WI38 (cell line): ENCODE measurements at regions not wholly inside any gene's neighbourhood (a gene's known extent, or its start where the extent isn't known, plus 50 kb on each side); places are given as distances from the start of the nearest gene placed in this dataset.

Experiments used
- H3K4me3 ChIP-seq: 2 replicates; pipeline ENCODE4 v1.5.1; 2011; ENCODE audit warnings: low read depth, mild to moderate bottlenecking, control low read depth, low read length
- TF ChIP-seq, protein P1 (sequence below): IDR thresholded peaks from 2 replicates; pipeline ENCODE4 v1.5.1; 2012; ENCODE audit warnings: low read depth, mild to moderate bottlenecking, control low read depth, low read length

GRCh38 chr7:109309790-109310189 lies 740.1 kb downstream of the DNAJB9 start:
- H3K4me3 ChIP-seq = no peak overlapping the region
- TF ChIP-seq, protein P1, sequence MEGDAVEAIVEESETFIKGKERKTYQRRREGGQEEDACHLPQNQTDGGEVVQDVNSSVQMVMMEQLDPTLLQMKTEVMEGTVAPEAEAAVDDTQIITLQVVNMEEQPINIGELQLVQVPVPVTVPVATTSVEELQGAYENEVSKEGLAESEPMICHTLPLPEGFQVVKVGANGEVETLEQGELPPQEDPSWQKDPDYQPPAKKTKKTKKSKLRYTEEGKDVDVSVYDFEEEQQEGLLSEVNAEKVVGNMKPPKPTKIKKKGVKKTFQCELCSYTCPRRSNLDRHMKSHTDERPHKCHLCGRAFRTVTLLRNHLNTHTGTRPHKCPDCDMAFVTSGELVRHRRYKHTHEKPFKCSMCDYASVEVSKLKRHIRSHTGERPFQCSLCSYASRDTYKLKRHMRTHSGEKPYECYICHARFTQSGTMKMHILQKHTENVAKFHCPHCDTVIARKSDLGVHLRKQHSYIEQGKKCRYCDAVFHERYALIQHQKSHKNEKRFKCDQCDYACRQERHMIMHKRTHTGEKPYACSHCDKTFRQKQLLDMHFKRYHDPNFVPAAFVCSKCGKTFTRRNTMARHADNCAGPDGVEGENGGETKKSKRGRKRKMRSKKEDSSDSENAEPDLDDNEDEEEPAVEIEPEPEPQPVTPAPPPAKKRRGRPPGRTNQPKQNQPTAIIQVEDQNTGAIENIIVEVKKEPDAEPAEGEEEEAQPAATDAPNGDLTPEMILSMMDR = no peak

DNA sequence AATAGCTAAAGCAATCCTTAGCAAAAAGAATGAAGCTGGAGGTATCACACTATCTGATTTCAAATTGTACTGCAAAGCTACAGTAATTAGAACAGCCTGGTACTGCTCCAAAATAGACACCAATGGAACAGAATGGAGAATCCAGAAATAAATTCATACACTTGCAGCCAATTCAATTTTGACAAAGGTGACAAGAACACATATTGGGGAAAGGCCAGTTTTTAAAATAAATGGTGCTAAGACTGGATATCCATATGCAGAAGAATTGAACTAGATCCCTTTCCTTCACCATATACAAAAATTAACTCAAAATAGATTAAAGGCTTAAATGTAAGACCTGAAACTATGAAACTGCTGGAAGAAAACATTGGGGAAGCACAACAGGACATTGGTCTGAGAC lies 748.5 kb downstream of the DNAJB9 start:
- H3K4me3 ChIP-seq = no peak overlapping the region
- TF ChIP-seq, protein P1 = no peak

DNA sequence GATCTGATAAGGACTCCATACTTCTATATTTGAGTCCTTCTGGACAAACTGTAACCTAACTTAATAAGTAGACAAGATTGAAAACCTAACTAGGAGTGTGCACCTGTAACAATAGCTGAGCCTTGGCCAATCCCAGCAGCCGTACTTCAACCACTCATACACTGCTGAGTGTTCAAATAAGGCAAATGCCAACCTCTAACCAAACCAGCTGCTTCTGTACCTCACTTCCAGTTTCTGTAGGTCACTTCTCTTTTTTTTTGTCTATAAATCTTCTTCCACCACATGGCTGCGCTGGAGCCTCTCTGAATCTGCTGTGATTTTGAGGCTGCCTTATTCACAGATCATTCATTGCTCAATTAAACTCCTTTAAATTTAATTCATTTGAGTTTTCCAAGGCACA lies 753.2 kb downstream of the DNAJB9 start:
- TF ChIP-seq, protein P1 = no peak
- H3K4me3 ChIP-seq = no peak overlapping the region

DNA sequence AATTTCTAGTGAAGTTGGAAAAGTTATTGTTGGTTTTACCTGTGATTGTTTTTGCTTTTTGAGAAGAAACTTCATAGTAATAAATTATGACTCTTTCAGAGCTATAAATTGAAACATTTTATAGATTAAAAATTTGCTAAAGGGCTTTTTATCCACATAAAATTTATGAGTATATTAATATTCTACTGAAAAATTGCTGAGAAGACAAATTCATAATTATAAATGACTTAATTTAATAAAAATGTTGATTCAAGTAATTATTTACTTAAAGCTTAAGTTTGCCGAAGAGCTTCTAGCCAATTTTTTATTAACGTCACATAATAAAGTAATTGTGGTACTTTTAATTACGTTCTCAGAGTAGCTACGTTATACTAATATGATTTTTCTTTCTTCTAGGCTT lies 761.7 kb downstream of the DNAJB9 start:
- TF ChIP-seq, protein P1 = no peak
- H3K4me3 ChIP-seq = no peak overlapping the region

DNA sequence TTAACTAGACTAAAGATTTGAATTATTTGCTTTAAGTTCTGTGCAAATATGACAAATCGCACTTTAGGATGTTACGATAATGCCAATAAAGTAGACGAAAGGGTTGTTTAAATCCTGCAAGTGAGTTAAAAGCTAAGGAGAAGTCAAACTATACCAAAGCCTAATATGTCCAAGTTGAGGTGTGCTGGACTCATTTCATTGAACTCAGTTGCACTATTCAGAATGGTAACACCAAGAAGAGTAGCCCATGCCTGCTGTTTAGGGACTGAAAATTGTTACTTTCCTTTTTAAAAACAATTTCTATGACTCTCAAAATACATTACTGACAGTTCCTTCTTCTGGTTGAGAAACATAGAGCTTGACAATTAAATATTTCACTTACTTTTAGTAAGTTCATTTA lies 766.3 kb downstream of the DNAJB9 start:
- H3K4me3 ChIP-seq = no peak overlapping the region
- TF ChIP-seq, protein P1 = no peak

DNA sequence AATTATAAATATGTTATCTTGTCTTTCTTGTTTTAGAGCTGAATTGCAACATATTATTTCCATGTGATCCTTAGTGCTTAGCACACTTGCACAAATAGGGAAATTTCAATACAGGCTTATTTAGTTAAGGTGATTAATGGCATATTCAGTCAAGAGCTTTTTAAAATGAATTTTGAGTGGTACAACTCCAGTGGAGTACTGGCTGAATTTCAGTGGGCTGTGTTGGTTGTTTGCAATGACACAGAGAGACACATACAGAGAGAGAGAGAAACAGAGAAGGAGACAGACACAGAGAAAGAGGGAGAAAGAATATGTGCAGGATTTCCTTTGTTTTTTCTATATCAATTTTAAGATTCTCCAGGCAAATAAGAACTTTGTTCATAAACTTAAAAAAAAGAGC lies 766.9 kb downstream of the DNAJB9 start:
- TF ChIP-seq, protein P1 = no peak
- H3K4me3 ChIP-seq = no peak overlapping the region

DNA sequence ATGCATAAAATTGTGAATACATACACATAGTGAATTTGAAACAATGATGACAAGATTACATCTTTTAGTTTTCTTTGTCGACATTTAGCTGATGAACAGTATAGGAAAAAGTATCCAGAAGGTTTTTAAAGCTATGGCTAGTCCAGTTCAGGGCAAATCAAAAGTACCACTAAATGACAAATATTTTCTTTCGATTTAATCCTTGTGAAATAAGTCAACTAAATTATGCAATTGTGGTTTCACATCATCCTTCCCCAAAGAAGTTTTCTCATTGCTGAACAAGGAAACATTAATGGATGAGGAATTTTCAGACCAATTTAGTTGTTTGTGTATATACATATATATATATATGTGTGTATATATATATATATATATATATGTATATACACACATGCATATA lies 774.0 kb downstream of the DNAJB9 start:
- no peak overlapping the region for H3K4me3 ChIP-seq
- TF ChIP-seq, protein P1 = no peak

DNA sequence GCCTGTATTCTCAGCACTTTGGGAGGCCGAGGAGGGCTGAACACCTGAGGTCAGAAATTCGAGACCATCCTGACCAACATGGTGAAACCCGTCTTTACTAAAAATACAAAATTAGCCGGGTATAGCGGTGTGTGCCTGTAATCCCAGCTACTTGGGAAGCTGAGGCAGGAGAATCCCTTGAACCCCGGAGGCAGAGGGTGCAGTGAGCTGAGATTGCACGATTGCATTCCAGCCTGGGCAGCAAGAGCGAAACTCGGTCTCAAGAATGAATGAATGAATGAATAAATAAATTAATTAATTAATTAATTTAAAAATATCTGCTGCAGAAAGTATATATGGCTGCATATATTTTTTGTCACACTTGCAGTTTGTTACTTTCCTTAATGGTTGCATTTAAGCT lies 781.8 kb downstream of the DNAJB9 start:
- TF ChIP-seq, protein P1 = no peak
- no peak overlapping the region for H3K4me3 ChIP-seq
